Adrenal gland (tissue), 5 donors: ENCODE measurements at regions not wholly inside any gene's neighbourhood (a gene's known extent, or its start where the extent isn't known, plus 50 kb on each side); places are given as distances from the start of the nearest gene placed in this dataset.

Experiments
- CTCF ChIP-seq, 6 experiments: fragments of 450-650 bp in 4 of 6; fragments of 200-600 bp in 2 of 6; sonication (generic) in 1 of 6; IDR thresholded peaks; 1 replicate in 5 of 6; 2 replicates in 1 of 6; pipeline versions ENCODE4 v1.5.1 to v1.8.0; 2016 to 2021; ENCODE audit warnings: antibody characterized with exemption in 6 of 6, mild to moderate bottlenecking in 2 of 6, moderate library complexity in 1 of 6
- POLR2A ChIP-seq, 2 donors: fragments of 450-650 bp; IDR thresholded peaks; one replicate each; pipeline ENCODE4 v1.6.1; 2017; ENCODE audit warnings: antibody characterized with exemption in 2 of 2, mild to moderate bottlenecking in 2 of 2, moderate library complexity in 1 of 2
- donor health status: DM: no; HTN: no; CAD: no.

- TF ChIP-seq CTCF (IDR thresholded peaks at IDR 0.05): no peak
- no peak for TF ChIP-seq POLR2A (IDR thresholded peaks at IDR 0.05)
Observed at GRCh38 chr5:28286566-28286965, 1248.2 kb upstream of the CDH9 start.
